ENCODE measurements at regions not wholly inside any gene's neighbourhood (a gene's known extent, or its start where the extent isn't known, plus 50 kb on each side); places are given as distances from the start of the nearest gene placed in this dataset.

DNA sequence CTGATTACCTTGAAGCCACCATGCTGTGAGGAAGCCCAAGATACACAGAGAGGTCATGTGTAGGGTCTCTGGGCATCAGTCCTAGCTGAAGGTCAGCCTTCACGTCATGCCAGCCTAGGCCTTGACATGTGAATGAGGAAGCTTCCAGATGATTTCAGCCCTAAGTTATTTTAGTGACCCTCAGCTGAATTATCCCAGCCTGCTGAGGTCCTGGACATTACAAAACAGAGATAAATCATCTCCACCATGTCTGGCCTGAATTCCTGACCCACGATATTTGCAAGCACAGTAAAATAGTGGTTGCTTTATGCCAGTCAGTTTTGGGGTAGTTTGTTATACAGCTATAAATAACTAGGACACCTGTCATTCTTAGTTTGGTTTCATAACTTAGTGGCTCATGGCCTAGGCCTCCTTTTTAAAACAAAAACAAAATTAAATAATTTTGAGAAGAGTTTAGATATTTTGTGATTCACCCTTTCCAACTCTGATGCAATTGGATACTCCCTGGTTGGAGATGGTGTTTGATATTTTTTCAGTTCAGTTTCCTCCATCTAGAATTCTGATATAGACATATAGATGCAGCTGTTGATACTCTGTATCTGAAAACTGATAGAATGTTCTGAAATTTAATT, 571.3 kb upstream of the CLINT1 start:
- no peaks in the 10 kb centered on the region for H3K27me3 ChIP-seq (ENCODE audit: control insufficient read depth in 3 of 3, insufficient read depth in 3 of 3, low read length in 2 of 3)
- DNase-seq, result no peak
- 55 to 56% methylated on average over 2 of the region's 2 CpGs for WGBS, 2 donors
- H3K9me3 ChIP-seq (ENCODE audit: control insufficient read depth in 4 of 4, insufficient read depth in 3 of 4, low read length in 3 of 4), result peaks cover 0 to 8% (median 0%) of the 10 kb centered on the region in 4 donors
- ATAC-seq (ENCODE audit: insufficient read depth, low FRiP score), result no peak
- TF ChIP-seq, protein P1, sequence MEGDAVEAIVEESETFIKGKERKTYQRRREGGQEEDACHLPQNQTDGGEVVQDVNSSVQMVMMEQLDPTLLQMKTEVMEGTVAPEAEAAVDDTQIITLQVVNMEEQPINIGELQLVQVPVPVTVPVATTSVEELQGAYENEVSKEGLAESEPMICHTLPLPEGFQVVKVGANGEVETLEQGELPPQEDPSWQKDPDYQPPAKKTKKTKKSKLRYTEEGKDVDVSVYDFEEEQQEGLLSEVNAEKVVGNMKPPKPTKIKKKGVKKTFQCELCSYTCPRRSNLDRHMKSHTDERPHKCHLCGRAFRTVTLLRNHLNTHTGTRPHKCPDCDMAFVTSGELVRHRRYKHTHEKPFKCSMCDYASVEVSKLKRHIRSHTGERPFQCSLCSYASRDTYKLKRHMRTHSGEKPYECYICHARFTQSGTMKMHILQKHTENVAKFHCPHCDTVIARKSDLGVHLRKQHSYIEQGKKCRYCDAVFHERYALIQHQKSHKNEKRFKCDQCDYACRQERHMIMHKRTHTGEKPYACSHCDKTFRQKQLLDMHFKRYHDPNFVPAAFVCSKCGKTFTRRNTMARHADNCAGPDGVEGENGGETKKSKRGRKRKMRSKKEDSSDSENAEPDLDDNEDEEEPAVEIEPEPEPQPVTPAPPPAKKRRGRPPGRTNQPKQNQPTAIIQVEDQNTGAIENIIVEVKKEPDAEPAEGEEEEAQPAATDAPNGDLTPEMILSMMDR (IDR thresholded peaks at IDR 0.05; ENCODE audit: control extremely low read depth, extremely low read depth), result no peak
- peak overlapping the region in 1 of 2 donors; percentile 46 for H3K27ac ChIP-seq (ENCODE audit: low read depth in 1 of 2, low read length in 1 of 2)
- no peaks in the 10 kb centered on the region for H3K36me3 ChIP-seq (ENCODE audit: control insufficient read depth in 4 of 4, insufficient read depth in 4 of 4, low read length in 4 of 4)
- H3K9ac ChIP-seq (ENCODE audit: insufficient read depth in 1 of 2, low read length in 2 of 2), result no peak overlapping the region
- peaks cover 0 to 9% (median 3%) of the 10 kb centered on the region in 5 donors for H3K4me1 ChIP-seq (ENCODE audit: control insufficient read depth in 5 of 5, insufficient read depth in 5 of 5, low read length in 5 of 5)
- H3K4me3 ChIP-seq, result no peak overlapping the region

DNA sequence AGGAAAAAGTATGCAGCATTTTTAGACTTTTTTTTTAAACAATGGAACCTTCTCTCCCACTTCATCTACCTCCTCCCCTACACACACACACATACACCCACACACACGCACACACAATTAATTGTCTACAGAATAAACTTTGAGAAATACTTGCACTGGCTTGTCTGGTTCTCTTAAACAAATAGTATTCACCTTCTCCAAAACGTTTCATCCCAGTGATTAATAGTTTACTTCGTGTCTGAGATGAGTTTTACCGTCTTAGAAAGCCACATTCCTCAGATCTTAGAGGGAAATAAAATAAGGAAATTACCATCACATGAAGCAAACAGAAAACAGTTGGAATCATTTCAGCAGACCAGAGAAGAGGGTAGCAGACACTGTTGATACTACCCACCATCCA, 570.6 kb upstream of the CLINT1 start:
- Histone ChIP-seq H3K9me3 (ENCODE audit: control insufficient read depth in 4 of 4, insufficient read depth in 3 of 4, low read length in 3 of 4) (peaks cover 0 to 8% (median 0%) of the 10 kb centered on the region in 4 donors), H3K36me3 (ENCODE audit: control insufficient read depth in 4 of 4, insufficient read depth in 4 of 4, low read length in 4 of 4) (no peaks in the 10 kb centered on the region), H3K27me3 (ENCODE audit: control insufficient read depth in 3 of 3, insufficient read depth in 3 of 3, low read length in 2 of 3) (no peaks in the 10 kb centered on the region), H3K27ac (ENCODE audit: low read depth in 1 of 2, low read length in 1 of 2) (no peak overlapping the region), H3K9ac (ENCODE audit: insufficient read depth in 1 of 2, low read length in 2 of 2) (no peak overlapping the region), H3K4me1 (ENCODE audit: control insufficient read depth in 5 of 5, insufficient read depth in 5 of 5, low read length in 5 of 5) (peaks cover 0 to 9% (median 3%) of the 10 kb centered on the region in 5 donors), H3K4me3 (no peak overlapping the region)
- ATAC-seq (ENCODE audit: insufficient read depth, low FRiP score) (no peak), DNase-seq (no peak)
- TF ChIP-seq, protein P1 (IDR thresholded peaks at IDR 0.05; ENCODE audit: control extremely low read depth, extremely low read depth), result no peak
- WGBS, 2 donors, result 41 to 42% methylated on average over 4 of the region's 4 CpGs

DNA sequence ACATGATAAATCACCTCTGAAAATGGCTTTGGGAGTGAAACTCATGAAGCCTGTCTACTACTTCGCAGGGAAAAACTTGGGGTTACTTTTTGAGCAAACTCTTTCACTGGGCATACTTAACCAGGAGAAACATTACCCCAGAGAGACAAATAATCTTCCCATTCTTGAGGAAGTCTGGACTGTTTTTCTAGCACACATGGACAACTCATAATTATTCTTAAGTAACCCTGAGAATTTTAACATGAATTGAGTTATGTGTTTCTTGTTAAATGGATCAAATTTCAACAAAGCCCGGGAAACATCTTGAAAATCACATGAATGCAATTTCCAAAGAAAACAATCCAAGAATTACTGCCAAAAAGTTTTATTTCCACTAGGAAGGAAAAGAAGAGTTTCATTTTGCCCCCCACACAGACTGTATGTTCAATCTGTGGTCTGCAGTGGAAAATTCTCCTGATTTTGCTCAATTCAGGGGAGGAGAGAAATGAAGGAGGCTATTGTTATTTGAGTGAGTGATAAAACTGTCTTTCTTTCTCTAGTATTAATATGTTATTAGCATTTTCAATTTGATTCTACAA, 564.8 kb upstream of the CLINT1 start:
- TF ChIP-seq, protein P1 (IDR thresholded peaks at IDR 0.05; ENCODE audit: control extremely low read depth, extremely low read depth), result no peak
- Histone ChIP-seq H3K27me3 (ENCODE audit: control insufficient read depth in 3 of 3, insufficient read depth in 3 of 3, low read length in 2 of 3) (no peaks in the 10 kb centered on the region), H3K36me3 (ENCODE audit: control insufficient read depth in 4 of 4, insufficient read depth in 4 of 4, low read length in 4 of 4) (no peaks in the 10 kb centered on the region), H3K27ac (ENCODE audit: low read depth in 1 of 2, low read length in 1 of 2) (peak overlapping the region in 1 of 2 donors; percentile 59), H3K4me1 (ENCODE audit: control insufficient read depth in 5 of 5, insufficient read depth in 5 of 5, low read length in 5 of 5) (peaks cover 0 to 8% (median 3%) of the 10 kb centered on the region in 5 donors), H3K9me3 (ENCODE audit: control insufficient read depth in 4 of 4, insufficient read depth in 3 of 4, low read length in 3 of 4) (peaks cover 0 to 4% (median 0%) of the 10 kb centered on the region in 4 donors), H3K9ac (ENCODE audit: insufficient read depth in 1 of 2, low read length in 2 of 2) (no peak overlapping the region), H3K4me3 (no peak overlapping the region)
- peak in 2 of 3 donors; percentile 39 to 63 for DNase-seq
- 72 to 82% methylated on average over 2 of the region's 2 CpGs for WGBS, 2 donors
- ATAC-seq (ENCODE audit: insufficient read depth, low FRiP score), result no peak

All from lung (tissue), 11 donors.